ENCODE measurements at regions not wholly inside any gene's neighbourhood (a gene's known extent, or its start where the extent isn't known, plus 50 kb on each side); places are given as distances from the start of the nearest gene placed in this dataset.

DNA sequence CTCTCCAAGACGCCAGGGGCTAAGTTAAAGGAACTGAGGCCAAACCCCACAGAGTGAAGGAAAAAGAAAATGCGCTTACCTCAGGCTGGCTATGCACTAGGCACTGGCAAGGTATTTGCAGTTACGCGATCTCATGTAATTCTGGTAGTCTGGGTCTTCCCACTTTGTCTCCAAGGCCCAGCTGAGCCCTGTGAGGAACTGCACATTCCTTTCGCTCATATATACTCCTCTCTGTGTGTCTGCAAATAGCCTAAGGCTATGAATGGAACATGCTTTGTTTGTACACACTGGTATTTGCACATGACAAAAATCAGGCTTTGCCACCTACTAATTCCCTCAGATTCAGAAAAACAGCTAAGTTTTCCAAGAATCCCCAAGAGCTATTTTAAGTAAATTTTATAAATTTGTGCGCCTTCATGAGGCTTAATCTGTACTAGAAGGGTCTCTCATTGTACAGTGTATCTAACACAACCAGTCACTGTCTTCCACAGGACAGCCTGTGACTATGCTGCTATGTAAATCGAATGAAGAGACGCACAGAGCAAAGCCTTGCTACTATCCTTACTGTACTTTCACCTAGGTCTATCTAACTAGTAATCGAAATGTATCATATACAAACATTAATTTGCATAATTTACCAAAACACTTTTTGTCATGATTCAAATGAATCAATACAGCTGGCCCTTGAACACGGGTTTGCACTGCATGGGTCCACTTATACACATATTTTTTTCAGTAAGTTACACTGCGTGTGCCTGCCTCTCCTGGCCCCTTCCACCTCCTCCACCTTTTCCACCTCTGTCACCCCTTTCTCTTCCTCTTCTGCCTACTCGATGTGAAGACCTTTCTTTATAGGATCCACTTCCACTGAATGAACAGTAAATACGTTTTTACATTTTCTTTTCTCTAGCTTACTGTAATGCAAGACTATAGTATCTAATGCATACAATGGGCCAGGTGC, 87.0 kb downstream of the SIPA1L2 start:
- H2BK120ac ChIP-seq (replicated peaks; ENCODE audit: low read depth, low read length), result no peak overlapping the region
- no peak overlapping the region; a peak in 1 of 4 replicates for H3K4me2 ChIP-seq (ENCODE audit: insufficient read depth in 1 of 2, low read depth in 2 of 2, low read length in 2 of 2)
- no peak overlapping the region for H2AK5ac ChIP-seq (ENCODE audit: low read depth, low read length)
- no peak overlapping the region for H3K27ac ChIP-seq (ENCODE audit: low read depth, low read length)
- H3K79me1 ChIP-seq (ENCODE audit: low read depth, low read length), result no peaks in the 10 kb centered on the region
- H2AFZ ChIP-seq (ENCODE audit: low read length), result no peak overlapping the region
- DNase-seq (ENCODE audit: low read depth in 1 of 2, low spot score in 2 of 2) (no peak), FAIRE-seq (no peak)
- no peak overlapping the region for H3K4ac ChIP-seq (replicated peaks; ENCODE audit: insufficient read length, low read depth, low read length)
- H3K18ac ChIP-seq (ENCODE audit: extremely low read depth, low read length), result no peak overlapping the region
- H3K9me3 ChIP-seq (ENCODE audit: insufficient read depth in 2 of 2, low read depth in 1 of 2, low read length in 1 of 2), result no peaks in the 10 kb centered on the region
- no peak overlapping the region for H2BK20ac ChIP-seq (ENCODE audit: low read length)
- H3K4me3 ChIP-seq (ENCODE audit: extremely low read depth in 1 of 4, insufficient read depth in 2 of 4, low read depth in 3 of 4, low read length in 4 of 4), result no peak overlapping the region
- H4K91ac ChIP-seq (replicated peaks; ENCODE audit: insufficient read length, low read length), result no peak overlapping the region
- CTCF ChIA-PET (ENCODE audit: partially characterized antibody), result interaction anchor here (0.6 to 1.0 kb wide), 3 partner anchors 10 to 489 kb away, joined by 3 to 4 read pairs (median 3); no protein-coding TSS in a partner anchor
- no peaks in the 10 kb centered on the region for H3K27me3 ChIP-seq (replicated peaks in 1 of 4; ENCODE audit: control insufficient read depth in 3 of 4, extremely low read depth in 1 of 4, insufficient read depth in 3 of 4, low read length in 3 of 4)
- H3K56ac ChIP-seq (replicated peaks; ENCODE audit: insufficient read length, low read depth, low read length), result no peak overlapping the region
- H3K23me2 ChIP-seq (ENCODE audit: low read depth, low read length), result no peaks in the 10 kb centered on the region
- H2BK15ac ChIP-seq (ENCODE audit: low read length), result no peak overlapping the region
- no peak overlapping the region for H3K9ac ChIP-seq (replicated peaks in 1 of 4; ENCODE audit: extremely low read depth in 1 of 4, low read depth in 3 of 4, low read length in 3 of 4)
- no peak overlapping the region for H3K14ac ChIP-seq (ENCODE audit: insufficient read length)
- WGBS, 2 experiments (ENCODE audit: extremely low coverage in 1 of 2, insufficient coverage in 1 of 2, insufficient read length in 1 of 2, insufficient replicate concordance in 2 of 2, low coverage in 1 of 2, low lambda C conversion rate in 2 of 2, missing lambda C conversion rate in 1 of 2), result 90% methylated on average over 13 of the region's 13 CpGs; no CpG with 5 or more reads in 1 of the 2 experiments
- H2BK12ac ChIP-seq (ENCODE audit: low read depth, low read length), result no peak overlapping the region
- no peaks in the 10 kb centered on the region for H4K20me1 ChIP-seq (replicated peaks in 1 of 2; ENCODE audit: control insufficient read depth in 1 of 2, insufficient read depth in 2 of 2, low read length in 2 of 2)
- no peak overlapping the region for H4K8ac ChIP-seq (ENCODE audit: extremely low read depth, insufficient read depth, low read length)
- no peak overlapping the region for H4K5ac ChIP-seq (ENCODE audit: insufficient read length, low read depth, low read length)
- H3K23ac ChIP-seq (ENCODE audit: insufficient read length), result no peak overlapping the region
- POLR2A ChIA-PET (ENCODE audit: partially characterized antibody), result no interaction called here
- peaks cover 2 to 10% (median 7%) of the 10 kb centered on the region in 4 experiments for H3K4me1 ChIP-seq (replicated peaks in 1 of 4; ENCODE audit: control insufficient read depth in 3 of 4, insufficient read depth in 4 of 4, low read length in 3 of 4)
- H2BK5ac ChIP-seq (ENCODE audit: low read depth, low read length), result no peak overlapping the region
- no peaks in the 10 kb centered on the region for H3K36me3 ChIP-seq (ENCODE audit: control insufficient read depth in 2 of 4, insufficient read depth in 4 of 4, low read length in 3 of 4)
- H3K79me2 ChIP-seq (ENCODE audit: control insufficient read depth in 1 of 2, insufficient read depth in 2 of 2, low read length in 2 of 2), result no peaks in the 10 kb centered on the region
- TF ChIP-seq SRF (IDR thresholded peaks at IDR 0.05; ENCODE audit: low read depth, low read length), result no peak

Measured in H1 (cell line).